Putamen (tissue), 1 donor: ENCODE measurements at regions not wholly inside any gene's neighbourhood (a gene's known extent, or its start where the extent isn't known, plus 50 kb on each side); places are given as distances from the start of the nearest gene placed in this dataset.
A peak's percentile ranks its signal among the peaks of the same experiment; 100 is the strongest.

Source experiments
- DNase-seq: peaks from one replicate; pipeline ENCODE4 v3.0.0-alpha.2; 2016; ENCODE audit warnings: low spot score

DNA sequence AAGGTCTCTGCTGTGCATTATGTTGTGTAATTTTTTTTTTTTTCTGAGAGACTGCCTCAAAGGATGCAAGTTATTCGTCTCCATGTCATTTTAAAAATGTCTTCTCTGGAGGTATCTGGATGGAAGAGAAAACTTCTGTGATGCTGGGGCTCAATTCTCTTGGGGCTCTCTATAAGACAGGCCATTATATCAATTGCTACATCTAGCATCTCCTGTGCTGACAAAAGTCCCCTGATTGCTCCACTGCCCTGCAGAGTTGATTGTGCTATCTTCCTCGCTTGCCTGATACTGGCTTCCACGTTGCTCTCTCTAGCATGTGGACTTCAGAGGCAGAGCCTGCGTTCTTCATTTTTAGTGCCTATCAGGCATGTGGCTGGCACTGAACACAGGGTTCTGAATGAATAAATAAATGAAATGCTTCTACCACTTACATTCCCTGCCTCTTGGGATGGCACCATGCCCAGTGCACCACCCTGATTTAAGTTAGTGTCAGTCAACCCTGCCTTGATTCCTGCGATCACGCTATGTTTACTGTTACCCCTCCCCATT lies 1035.5 kb upstream of the EEF2KMT start:
- no peak for DNase-seq

DNA sequence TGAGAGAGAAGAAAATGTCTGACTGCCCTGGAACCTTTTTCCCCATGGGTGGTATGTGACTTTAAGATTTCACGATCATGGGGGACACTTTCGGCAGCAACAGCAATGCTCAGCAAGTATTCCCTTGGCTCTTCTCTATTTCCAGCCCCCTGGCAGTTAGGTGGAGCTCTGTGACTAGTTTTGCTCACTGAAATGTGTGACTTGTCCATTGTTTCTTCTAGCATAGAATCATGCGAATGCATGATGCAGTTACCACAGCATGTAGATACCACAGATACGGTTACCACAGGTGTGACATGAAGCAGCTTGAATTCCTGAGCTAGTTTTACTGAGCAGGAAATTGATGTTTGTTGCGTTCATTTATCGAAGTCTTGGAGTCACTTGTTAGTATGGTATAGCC lies 1034.5 kb upstream of the EEF2KMT start:
- peak; percentile 12 for DNase-seq

DNA sequence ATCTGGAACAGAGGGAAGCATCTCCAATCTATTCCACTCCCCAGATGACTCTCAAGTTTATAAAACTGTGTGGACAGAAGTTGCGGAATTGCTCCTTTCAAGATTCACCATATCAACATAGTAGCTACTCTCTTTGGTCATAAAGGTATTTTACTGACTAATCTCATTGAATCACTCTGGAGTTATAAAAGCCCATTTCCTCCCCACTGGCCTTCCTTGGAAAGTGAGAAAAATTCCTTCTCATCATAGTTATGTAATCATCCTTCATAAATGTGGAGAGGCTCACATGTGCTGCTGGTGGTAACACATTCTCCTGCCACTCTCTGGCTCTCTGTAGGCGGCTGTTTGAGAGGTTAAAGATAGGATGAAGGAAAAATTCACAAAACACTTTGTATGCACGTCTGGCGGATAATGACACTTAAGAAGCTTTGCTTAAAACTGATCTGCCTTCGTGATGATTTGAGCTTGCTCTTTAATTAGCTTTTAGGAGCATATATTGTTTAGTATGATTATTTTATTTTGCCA lies 1034.0 kb upstream of the EEF2KMT start:
- DNase-seq, result peak; percentile 69

DNA sequence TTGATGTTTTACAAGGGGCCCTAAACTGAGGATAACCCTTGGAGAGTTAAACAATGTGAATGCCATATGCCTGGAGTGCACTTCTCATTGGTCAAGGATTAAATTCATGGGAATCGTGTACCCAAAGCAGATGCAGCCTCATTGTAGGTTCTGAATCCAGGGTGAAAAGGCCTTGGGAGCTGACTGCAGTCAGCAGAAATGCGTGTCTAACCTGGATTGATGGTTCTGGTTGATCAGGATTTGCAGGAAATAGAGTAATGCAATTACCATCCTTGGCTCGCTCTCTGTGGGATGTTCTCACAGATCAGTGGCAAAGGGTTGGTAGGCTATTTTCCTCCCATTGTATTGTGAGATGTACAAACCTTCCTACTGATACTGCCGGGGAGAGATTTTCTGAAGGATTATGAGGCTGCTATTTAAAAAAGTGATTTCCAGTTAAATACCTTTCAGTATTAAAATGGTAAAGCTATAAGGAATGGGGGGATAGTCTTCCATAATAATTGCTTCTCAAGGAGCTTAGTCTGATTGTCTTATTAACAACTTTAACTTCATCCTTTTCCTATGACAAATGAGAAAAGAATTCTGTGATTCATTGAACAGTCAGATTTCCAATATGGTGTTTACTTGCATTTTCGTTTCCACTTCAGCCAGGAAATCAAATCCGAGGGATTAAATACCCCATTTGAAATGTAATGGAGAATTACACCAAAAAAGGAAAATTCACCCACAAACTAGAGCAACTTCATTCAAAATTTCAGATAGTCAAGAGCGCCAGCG lies 1028.1 kb upstream of the EEF2KMT start:
- no peak for DNase-seq

DNA sequence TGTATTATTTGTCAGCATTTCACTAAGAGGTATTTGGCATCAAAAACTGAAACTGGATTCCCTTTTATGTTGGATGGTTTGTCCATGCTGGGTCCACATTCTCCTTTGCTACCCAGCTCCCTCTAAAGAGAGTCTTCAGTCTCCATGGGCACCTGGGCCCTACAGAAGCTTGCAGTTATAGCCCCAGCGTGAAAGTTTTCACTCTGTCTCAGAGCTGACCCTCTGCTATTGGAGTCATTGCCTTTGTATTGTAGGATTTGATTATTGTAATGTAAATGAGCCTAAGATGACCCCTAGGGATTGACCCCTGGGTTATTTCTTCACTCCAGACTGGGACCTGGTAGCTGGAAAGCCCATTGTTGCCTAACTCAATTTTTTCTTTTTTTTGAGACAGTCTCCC lies 1026.5 kb upstream of the EEF2KMT start:
- DNase-seq, result no peak

DNA sequence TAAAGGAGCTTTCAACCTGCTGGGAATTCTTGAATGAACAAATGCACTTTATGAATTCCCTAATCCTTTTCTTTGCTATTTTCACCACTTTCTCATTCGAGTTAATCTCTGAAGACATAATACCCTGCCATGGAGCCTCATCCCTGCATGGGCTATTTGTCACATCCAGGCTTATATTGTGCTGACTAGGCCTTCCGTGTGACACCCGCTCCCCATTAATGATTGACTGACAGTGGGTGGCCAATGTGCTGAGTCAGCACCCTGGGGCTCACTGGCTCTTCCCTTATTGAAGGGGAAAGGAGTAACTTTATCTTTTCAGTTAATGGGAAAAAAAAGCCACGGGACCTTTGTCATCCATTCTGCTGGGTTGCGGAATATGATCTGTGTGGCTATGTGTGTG lies 1024.8 kb upstream of the EEF2KMT start:
- DNase-seq, result no peak

DNA sequence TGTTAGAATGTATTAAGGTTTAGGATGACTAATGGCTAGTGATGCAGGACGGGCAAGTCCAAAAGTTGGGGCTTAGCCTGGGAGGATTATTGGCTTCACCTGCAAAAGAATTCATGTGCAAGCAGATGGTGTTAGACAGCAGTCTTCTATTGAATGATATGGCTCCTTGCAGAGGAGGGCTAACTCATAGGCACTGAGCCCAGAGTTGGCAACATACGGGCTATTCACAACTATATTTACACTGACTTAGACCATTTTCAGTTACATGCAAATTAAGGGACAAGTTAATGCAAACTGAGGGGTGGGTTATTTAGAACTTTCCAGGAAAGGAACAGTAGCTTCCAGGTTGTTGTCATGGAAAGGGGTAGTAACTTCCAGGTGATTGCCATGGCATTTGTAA lies 1017.1 kb upstream of the EEF2KMT start:
- no peak for DNase-seq

DNA sequence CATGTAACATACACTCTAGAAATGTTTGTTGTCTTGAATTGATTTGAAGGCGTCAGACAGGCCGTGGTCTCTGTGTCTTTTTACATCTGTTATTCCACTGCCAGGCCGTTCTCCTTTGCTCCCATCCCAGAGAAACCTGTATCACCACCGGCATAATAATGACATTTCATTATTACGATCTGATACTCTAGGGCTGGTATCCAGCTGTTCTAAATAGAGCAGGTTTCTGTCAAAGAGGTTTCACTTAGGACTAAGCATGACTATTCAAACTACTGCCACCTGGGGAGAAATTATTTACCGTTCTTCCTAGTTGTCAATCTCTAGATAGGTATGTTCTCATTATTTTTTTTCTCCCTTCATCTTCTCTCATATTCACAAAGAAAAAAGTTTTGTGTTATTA lies 1016.2 kb upstream of the EEF2KMT start:
- no peak for DNase-seq

DNA sequence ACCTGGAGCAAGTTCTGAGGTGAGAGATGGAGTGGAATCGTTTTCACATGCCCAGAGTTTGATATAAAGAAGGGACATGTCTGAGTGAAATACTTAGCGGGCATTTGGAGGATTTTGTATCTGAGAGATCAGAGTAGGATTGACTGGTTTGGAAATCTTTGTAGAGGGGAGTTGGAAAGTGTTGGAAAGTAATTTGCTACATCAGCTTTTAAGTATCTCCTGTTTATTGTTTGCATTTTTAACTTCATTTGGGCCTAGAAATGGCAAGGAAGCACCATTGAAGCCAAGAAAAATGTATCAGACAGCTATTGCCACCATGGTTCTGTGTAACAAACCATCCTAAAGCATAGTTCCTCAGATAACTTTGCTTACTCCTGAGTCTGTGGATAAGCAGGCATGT lies 1015.1 kb upstream of the EEF2KMT start:
- no peak for DNase-seq

DNA sequence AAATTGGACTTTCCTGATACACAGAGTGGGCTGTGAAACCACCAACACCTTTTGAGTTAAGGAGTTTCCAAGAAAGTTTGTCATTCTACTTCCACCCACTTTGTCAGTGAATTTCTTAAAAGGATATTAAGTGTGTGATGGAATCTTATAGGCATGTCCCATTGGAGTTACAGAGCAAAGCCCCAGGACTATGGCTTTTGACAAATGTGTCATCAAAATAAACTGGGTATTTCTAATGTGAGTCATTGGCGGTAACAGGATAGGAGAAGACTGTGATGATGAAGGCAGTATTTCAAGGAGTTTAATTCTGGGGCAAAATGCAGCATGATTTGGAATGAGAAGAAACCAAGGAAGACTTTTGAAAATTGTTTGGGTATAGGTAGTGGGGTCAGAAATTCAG lies 1013.8 kb upstream of the EEF2KMT start:
- DNase-seq, result no peak

DNA sequence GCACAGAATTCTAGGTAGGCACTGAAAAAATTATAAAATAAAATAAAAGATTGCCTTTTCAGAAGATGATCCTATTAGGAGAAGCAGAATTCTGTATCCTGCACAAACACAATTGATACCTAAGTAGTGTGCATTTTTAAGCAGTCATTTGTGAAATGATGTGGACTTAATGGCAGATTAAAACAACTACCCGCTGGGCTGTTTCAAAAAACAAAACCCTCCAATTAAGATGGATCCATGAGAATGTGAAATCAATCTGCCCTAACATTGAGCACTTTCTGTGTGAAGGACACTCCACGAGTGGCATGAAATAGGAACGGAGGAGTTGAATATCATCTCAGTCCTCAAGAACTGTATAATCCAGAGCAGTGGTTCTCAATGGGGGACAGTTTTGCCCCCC lies 1012.8 kb upstream of the EEF2KMT start:
- no peak for DNase-seq

DNA sequence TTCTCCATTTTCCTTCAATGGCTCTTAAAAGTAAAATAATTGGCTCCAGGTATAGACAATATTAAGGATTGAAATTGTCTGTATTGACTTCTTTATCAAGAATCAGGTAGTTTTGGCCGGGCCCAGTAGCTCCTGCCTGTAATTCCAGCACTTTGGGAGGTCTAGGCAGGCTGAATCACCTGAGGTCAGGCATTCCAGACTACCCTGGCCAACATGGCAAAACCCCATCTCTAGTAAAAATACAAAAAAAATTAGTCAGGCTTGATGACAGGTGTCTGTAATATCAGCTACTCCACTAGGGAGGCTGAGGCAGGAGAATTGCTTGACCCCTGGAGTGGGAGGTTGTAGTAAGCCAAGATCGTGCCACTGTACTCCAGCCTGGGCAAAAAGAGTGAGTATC lies 1008.5 kb upstream of the EEF2KMT start:
- DNase-seq, result no peak

DNA sequence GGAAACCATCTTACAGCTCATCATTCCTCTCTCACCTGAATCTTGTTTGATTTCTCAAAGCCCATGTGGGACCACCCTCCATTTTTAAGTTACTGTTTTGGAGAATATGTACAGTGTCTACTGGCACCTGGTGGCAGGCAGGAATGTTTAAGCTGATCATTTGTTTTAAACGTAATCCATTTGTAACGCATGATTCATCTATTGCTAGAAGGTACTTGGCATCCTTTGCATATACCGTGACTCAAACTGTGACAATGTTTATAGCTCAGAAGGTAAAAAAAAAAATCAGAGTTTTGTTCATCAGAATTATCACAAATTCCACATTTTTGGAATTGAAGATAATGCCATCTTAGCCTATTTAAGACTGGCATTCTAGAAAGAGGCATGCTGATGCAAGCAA lies 1007.5 kb upstream of the EEF2KMT start:
- no peak for DNase-seq

DNA sequence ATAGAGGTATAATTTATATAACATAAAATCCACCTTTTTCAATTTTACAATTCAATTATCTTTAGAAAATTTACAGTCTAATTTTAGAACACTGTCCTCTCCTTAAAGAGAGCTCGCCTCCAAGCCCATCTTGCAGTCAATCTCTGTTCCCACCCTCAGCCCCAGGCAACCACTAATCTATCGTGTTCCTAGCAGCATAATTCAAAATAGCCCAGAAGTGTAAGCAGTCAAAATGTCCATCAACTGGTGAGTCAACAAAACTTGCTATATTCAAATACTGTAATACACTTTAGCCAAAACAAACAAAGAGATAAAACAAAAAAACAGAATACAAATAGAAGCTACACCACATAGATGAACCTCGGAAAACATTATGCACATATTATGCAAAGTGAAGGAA lies 1006.8 kb upstream of the EEF2KMT start:
- DNase-seq, result no peak

DNA sequence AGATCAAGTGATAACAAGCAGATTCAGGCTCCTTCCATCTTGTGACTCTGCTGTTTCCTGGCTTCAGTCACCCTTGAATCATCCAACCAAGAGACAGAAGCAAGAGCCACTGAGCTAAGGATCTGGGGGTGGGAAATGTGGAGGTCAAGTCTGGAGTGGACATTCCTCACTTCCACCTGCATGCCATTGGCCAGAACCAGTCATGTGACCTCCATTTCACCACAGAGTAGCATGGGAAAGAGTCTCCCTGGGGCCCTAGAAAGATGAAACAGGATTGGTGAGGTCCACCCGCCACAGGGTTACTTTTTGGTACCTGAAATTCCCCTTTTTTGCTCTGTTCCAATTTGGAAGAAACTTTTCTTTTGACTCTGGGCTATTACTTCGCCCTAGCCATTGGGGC lies 1006.0 kb upstream of the EEF2KMT start:
- no peak for DNase-seq

DNA sequence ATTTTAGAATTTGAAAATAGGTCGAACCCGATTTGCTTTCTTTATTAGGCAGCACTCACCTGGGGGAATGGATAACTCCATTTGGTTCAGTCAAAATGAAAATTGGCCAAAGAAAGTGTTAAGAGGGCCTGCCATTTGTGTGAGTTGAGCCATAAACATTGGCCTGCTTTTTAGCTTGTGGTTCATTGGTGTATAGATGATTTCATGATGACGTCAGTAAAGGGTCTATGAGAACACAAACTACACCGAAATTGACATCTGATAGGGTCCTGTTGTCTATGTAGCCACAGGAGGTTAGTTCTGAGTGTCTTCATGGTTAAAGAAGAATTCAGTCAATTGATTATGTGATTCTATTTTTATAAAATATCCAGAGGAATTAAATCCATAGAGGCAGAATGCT lies 1001.5 kb upstream of the EEF2KMT start:
- no peak for DNase-seq

DNA sequence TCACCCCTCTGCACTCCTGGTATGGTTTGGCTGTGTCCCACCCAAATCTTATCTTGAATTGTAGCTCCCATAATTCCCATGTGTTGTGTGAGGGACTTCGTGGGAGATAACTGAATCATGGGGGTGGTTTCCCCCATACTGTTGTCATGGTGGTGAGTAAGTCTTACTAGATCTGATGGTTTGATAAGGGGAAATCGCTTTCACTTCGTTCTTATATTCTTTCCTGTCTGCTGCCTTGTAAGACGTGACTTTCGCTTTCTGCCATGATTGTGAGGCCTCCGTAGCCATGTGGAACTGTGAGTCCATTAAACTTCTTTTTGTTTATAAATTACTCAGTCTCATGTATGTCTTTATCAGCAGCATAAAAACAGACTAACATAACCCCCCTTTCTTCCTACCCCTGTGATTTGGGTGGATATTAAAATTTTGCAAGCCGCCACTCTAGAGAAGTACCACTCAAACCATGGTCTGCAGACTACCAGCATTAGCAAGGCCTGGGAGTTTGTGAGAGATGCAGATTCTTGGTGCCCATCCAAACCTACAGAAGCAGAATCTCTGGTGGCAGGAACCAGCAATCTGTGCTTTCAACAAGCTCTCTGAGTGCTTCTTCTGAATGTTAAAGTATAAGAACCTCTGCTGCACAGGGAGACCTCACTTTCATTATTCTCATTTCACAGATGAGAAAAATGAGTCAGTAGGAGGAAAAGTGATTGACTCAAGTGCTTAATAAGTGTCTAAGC lies 999.5 kb upstream of the EEF2KMT start:
- no peak for DNase-seq

DNA sequence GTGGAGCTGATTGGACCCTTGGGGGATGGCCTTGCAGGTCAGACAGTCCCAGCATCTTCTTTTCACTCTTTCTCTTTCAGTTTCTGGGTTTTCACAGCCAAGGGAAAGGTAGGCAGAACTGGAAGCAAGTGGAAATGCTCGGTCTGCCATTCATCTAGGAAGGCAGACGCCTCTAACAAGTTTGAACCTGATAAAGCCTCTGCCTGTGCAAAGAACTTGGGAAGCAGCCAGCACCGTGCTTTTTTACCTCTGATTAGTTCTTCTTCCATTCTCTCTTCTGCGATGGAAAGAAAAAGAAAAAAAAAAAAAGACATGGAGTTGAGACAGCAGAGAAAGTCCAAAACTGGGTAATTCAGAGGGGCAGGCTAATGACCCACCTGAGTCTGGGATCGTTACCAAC lies 997.8 kb upstream of the EEF2KMT start:
- DNase-seq, result no peak

DNA sequence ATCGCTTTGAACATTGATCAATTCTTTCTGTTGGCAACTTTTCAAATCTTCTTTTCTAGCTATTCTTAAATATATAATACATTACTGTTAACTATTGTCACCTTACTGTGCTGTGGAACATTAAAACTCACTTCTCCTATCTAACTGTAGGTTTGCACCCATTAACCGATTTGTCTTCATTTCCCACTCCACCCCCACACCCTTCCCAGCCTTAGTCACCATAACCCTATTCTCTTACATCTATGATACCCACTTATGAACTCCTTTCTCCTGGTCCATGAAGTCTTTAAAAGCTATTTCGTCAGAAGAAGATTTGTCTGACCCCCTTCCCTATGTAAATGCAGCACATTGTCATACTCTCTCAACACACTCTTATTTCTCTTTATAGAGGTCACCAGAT lies 993.4 kb upstream of the EEF2KMT start:
- peak; percentile 59 for DNase-seq

DNA sequence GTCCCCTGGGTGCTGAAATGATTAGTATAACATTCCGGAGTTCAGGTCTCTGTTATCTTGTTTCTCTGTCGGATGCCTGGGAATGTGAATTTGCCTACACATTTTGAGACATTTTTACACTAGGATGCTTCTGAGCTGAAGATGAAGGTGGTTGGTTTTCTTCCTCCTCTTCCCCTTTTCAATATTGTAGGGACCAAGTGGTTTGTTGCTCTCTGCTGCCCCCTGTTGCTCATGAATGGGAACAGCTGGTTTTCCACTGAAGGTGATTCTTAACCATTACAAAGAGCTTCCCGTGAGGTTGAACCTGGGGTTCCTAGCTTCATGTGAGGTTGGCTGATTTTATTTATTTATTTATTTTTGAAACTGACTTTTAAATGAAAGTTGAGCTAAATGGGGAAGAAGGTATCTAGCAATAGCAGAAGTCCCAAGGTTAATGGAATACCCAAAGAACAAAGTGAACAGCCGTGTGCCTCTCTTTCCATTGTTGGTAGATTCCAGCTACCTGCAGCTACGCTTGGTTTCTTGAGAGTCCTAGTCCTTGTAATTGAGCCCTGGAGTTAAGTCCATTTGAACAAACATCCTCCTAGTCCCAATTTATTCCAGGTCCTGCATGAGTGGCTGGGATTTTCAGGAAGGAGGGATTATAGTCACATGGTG lies 983.9 kb upstream of the EEF2KMT start:
- DNase-seq, result peak; percentile 20

DNA sequence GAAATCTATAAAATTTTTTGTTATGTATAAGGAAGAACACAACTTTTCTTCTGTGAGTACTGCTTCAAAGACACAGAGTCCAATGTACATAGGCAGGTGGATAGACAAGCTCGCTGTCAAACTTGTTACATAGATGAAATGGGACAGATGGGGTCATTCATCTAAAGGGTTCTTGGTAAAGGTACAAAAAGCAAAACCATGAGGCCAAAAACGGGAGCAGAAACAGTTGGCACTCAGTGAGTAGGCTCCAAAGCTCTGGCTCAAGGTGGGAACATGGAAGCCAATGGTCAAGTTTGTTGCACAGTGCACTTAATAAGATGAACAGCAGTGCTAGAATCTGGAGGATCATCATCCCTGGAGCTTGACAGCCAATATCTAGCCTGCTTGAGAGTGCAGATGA lies 979.0 kb upstream of the EEF2KMT start:
- DNase-seq, result no peak

DNA sequence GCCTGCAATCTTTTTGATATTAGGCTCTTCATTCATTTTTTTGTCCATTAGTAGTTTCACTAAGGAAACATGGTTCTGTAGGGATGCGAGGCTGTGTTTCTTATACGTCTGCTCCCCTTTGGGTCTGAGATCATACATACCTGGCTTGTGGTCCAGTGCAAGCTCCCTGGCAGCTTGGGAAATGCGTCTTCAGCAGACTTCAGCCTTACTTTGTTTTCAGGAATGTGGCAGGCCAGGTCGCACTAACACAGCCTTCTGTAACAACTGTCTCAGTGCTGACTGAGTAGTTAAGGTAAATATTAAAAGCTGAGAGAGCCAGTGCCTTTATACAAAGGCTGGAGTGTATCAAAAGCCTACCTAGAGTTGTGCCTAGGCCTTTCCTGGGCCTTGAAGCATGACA lies 970.5 kb upstream of the EEF2KMT start:
- DNase-seq, result no peak

DNA sequence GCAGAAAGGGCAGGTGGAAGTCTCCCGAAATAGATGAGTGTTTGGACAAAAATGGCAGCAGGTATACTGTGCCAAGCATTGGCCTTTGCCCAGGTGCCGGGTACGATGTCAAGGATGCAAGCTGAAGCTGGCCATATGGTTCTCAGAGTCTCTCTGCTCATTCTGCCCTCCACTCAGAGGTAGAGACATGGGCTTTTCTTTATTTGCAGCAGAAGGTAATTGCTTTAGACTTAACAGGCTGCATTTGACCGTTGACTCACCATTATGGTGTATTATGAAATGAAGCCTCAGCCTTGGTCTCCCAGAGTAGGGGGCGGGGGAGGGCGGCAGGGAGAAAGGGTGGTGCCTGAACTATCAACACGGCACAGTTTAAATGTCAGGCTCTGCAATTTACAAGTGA lies 969.1 kb upstream of the EEF2KMT start:
- DNase-seq, result no peak
